NT2/D1 (cell line): ENCODE measurements at regions not wholly inside any gene's neighbourhood (a gene's known extent, or its start where the extent isn't known, plus 50 kb on each side); places are given as distances from the start of the nearest gene placed in this dataset.

Source experiments
- SUZ12 ChIP-seq: IDR thresholded peaks from 2 replicates; pipeline ENCODE4 v1.6.1; 2011; ENCODE audit not compliant: insufficient read length, insufficient read depth; ENCODE audit errors: extremely low read depth
- YY1 ChIP-seq: IDR thresholded peaks from 2 replicates; pipeline ENCODE4 v1.6.1; 2011; ENCODE audit not compliant: insufficient read length, insufficient read depth
- ZNF274 ChIP-seq: IDR thresholded peaks from 2 replicates; pipeline ENCODE4 v1.6.1; 2011; ENCODE audit warnings: mild to moderate bottlenecking, low read depth, low read length

GRCh38 chr6:76453270-76453669 lies 380.8 kb upstream of the IMPG1 start:
- no peak for TF ChIP-seq YY1
- no peak for TF ChIP-seq ZNF274
- TF ChIP-seq SUZ12 = no peak
